SK-N-MC (cell line): ENCODE measurements at regions not wholly inside any gene's neighbourhood (a gene's known extent, or its start where the extent isn't known, plus 50 kb on each side); places are given as distances from the start of the nearest gene placed in this dataset.

Source experiments
- EZH2 ChIP-seq: fragments of 200-600 bp; sonication (generic); IDR thresholded peaks from one replicate; pipeline ENCODE4 v1.6.1; 2017; ENCODE audit warnings: antibody characterized with exemption
- POLR2AphosphoS5 ChIP-seq: IDR thresholded peaks from 2 replicates; pipeline ENCODE4 v1.6.1; 2012; ENCODE audit warnings: mild to moderate bottlenecking, low read depth, low read length, borderline replicate concordance

DNA sequence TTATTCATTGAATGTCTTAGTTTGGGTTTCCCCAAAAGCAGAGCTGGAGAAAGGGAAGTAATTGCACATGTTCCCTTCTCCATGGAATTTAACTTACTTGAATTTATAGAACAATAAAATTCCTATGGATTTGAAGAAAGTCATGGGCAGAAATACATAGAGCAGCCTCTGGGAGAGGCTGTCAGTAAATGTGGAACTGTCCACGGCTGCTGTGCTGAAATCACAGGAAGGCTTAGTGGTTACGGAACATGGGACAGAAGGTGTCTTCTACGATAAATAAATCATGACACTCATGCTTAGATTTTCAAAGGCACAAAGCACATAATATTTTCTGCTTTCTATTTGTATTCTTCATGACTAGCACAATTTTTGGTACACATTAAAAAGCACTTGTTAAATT is 440.6 kb upstream of the IZUMO3 start:
- no peak for TF ChIP-seq POLR2AphosphoS5
- TF ChIP-seq EZH2 = no peak
